ENCODE measurements at regions not wholly inside any gene's neighbourhood (a gene's known extent, or its start where the extent isn't known, plus 50 kb on each side); places are given as distances from the start of the nearest gene placed in this dataset.
A peak's percentile ranks its signal among the peaks of the same experiment; 100 is the strongest.

GRCh38 chr20:24164360-24164759 lies 175.8 kb upstream of the GGTLC1 start:
- Mint-ChIP-seq H3K4me3 (ENCODE audit: unreplicated experiment) (no peak overlapping the region), H3K27ac (ENCODE audit: unreplicated experiment) (no peak overlapping the region), H3K9me3 (ENCODE audit: unreplicated experiment) (no peaks in the 10 kb centered on the region), H3K36me3 (ENCODE audit: insufficient read depth, unreplicated experiment) (no peaks in the 10 kb centered on the region), H3K27me3 (ENCODE audit: insufficient read depth, unreplicated experiment) (peaks cover 3% of the 10 kb centered on the region), H3K4me1 (ENCODE audit: low read depth, unreplicated experiment) (no peaks in the 10 kb centered on the region)
- Histone ChIP-seq H3K27me3 (replicated peaks; ENCODE audit: control insufficient read depth, insufficient read depth, low read length) (no peaks in the 10 kb centered on the region), H3K36me3 (ENCODE audit: control insufficient read depth, insufficient read depth, low read length) (no peaks in the 10 kb centered on the region), H3K4me1 (no peaks in the 10 kb centered on the region), H3K9me3 (no peaks in the 10 kb centered on the region), H3K4me3 (ENCODE audit: low read depth, low read length) (no peak overlapping the region)
- no TSS peak for BruUV-seq (replicated peaks)
- peak; percentile 54 to 67 for DNase-seq
- intact Hi-C loops (cut with micrococcal nuclease; ENCODE audit: unreplicated experiment) = loop anchor here (1.0 kb wide), 4 partner anchors 62 to 275 kb away; no protein-coding TSS in a partner anchor
- CTCF ChIA-PET = no interaction called here
- POLR2A ChIA-PET = no interaction called here
- TF ChIP-seq CTCF (IDR thresholded peaks at IDR 0.05; ENCODE audit: insufficient read depth in 1 of 2, low read depth in 1 of 2, low read length in 1 of 2, severe bottlenecking in 1 of 2, unreplicated experiment in 1 of 2) = peak; percentile 56 to 80

GRCh38 chr20:24163506-24163905 lies 174.9 kb upstream of the GGTLC1 start:
- Mint-ChIP-seq H3K4me1 (ENCODE audit: low read depth, unreplicated experiment) (no peaks in the 10 kb centered on the region), H3K36me3 (ENCODE audit: insufficient read depth, unreplicated experiment) (no peaks in the 10 kb centered on the region), H3K4me3 (ENCODE audit: unreplicated experiment) (no peak overlapping the region), H3K27ac (ENCODE audit: unreplicated experiment) (no peak overlapping the region), H3K27me3 (ENCODE audit: insufficient read depth, unreplicated experiment) (peaks cover 3% of the 10 kb centered on the region), H3K9me3 (ENCODE audit: unreplicated experiment) (no peaks in the 10 kb centered on the region)
- intact Hi-C loops (cut with micrococcal nuclease; ENCODE audit: unreplicated experiment) = no loop called here
- POLR2A ChIA-PET = no interaction called here
- no TSS peak for BruUV-seq (replicated peaks)
- DNase-seq = no peak
- TF ChIP-seq CTCF (IDR thresholded peaks at IDR 0.05; ENCODE audit: insufficient read depth in 1 of 2, low read depth in 1 of 2, low read length in 1 of 2, severe bottlenecking in 1 of 2, unreplicated experiment in 1 of 2) = no peak
- Histone ChIP-seq H3K36me3 (ENCODE audit: control insufficient read depth, insufficient read depth, low read length) (no peaks in the 10 kb centered on the region), H3K4me1 (no peaks in the 10 kb centered on the region), H3K9me3 (no peaks in the 10 kb centered on the region), H3K4me3 (ENCODE audit: low read depth, low read length) (no peak overlapping the region), H3K27me3 (replicated peaks; ENCODE audit: control insufficient read depth, insufficient read depth, low read length) (no peaks in the 10 kb centered on the region)
- CTCF ChIA-PET = interaction anchor here (1.3 kb wide), 1 partner anchor 52 kb away, joined by 3 read pairs; no protein-coding TSS in a partner anchor

GRCh38 chr20:24160563-24161281 lies 172.1 kb upstream of the GGTLC1 start:
- H3K36me3 Mint-ChIP-seq (ENCODE audit: insufficient read depth, unreplicated experiment) = no peaks in the 10 kb centered on the region
- Histone ChIP-seq H3K4me1 (no peaks in the 10 kb centered on the region), H3K4me3 (ENCODE audit: low read depth, low read length) (no peak overlapping the region), H3K36me3 (ENCODE audit: control insufficient read depth, insufficient read depth, low read length) (no peaks in the 10 kb centered on the region), H3K9me3 (no peaks in the 10 kb centered on the region), H3K27me3 (replicated peaks; ENCODE audit: control insufficient read depth, insufficient read depth, low read length) (no peaks in the 10 kb centered on the region)
- H3K4me3 Mint-ChIP-seq (ENCODE audit: unreplicated experiment) = no peak overlapping the region
- peak in 1 of 2 experiments; percentile 59 for DNase-seq
- ChIA-PET CTCF (interaction anchor here (0.6 to 1.3 kb wide), 6 partner anchors 11 to 770 kb away, joined by 3 to 6 read pairs (median 4); no protein-coding TSS in a partner anchor), POLR2A (no interaction called here)
- no TSS peak for BruUV-seq (replicated peaks)
- H3K4me1 Mint-ChIP-seq (ENCODE audit: low read depth, unreplicated experiment) = no peaks in the 10 kb centered on the region
- peaks cover 9% of the 10 kb centered on the region for H3K9me3 Mint-ChIP-seq (ENCODE audit: unreplicated experiment)
- TF ChIP-seq CTCF (IDR thresholded peaks at IDR 0.05; ENCODE audit: insufficient read depth in 1 of 2, low read depth in 1 of 2, low read length in 1 of 2, severe bottlenecking in 1 of 2, unreplicated experiment in 1 of 2) = peak; percentile 62 to 91
- H3K27ac Mint-ChIP-seq (ENCODE audit: unreplicated experiment) = no peak overlapping the region
- intact Hi-C loops (cut with micrococcal nuclease; ENCODE audit: unreplicated experiment) = no loop called here
- H3K27me3 Mint-ChIP-seq (ENCODE audit: insufficient read depth, unreplicated experiment) = peaks cover 5% of the 10 kb centered on the region

Data from Caco-2 (cell line).